ENCODE measurements at regions not wholly inside any gene's neighbourhood (a gene's known extent, or its start where the extent isn't known, plus 50 kb on each side); places are given as distances from the start of the nearest gene placed in this dataset.

DNA sequence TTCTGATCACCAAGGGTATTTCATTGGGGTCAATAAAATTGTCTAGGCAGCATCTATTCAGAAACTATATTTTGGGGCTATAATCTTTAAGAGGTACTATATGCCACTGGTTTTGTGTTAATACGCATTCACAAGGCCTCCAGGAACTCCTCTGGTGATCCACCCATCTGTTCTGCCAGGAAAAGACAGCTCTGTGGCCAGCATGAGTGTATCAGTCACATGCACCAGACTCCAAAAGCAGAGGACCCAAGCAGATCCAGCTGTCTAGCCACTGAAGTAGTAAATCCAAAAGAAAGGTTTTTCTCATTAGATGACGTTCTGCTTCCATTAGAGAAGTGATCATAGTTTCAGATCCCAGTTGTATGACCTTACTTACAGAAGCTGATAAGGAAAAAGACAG, 199.6 kb upstream of the CELF2 start:
- no peak for DNase-seq

- DNase-seq: no peak
Measured at GRCh38 chr10:10819206-10819856, 198.3 kb upstream of the CELF2 start.

GRCh38 chr10:10821926-10822325, 195.7 kb upstream of the CELF2 start:
- DNase-seq: no peak

DNA sequence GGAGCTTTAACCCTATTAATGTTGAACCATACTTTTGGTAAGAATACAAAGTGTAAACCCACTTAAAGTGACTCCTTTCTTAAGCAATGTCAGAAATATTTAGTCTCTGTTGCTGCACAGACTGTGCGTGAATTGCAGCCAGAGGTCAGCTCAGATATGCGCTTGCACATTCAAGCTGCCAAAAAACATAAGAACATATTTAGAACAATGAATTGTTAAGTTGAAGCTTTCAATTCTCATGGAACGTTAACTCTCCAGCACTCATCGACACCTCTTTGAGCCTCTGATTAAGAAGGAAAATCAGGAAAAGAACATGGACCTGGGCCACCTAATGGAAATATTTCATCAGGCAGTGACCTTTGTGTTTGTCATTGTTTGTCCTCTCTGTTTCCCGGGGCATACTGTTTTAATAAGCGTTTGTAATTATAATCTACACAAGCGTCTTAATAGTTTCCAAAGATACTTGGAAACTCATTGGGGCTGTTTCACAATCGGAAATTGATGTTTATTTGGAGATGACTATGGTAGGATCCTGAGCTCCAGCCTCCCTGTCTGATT, 193.0 kb upstream of the CELF2 start:
- DNase-seq: no peak

GRCh38 chr10:10826125-10826524, 191.5 kb upstream of the CELF2 start:
- no peak for DNase-seq

- no peak for DNase-seq
Measured at GRCh38 chr10:10828623-10829022, 189.0 kb upstream of the CELF2 start.

DNA sequence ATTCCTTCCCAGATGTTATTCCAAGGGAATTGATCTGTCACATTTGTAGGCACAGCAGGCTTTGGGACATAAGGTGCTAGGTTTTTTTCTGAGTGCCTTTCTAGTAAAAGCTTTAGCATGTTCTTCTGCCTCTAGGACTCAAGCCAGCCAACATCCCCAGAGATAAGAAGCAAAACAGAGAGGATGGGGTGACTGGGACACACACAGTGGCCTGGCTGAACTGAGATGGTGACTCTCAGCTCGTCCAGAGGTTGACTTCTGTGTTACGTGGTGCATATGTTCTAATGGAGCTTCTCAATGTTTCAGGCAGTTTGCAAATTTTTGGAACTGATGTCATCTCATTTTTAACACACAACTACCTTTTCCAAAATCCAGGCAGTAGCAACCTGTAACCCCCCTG, 188.1 kb upstream of the CELF2 start:
- DNase-seq: no peak

DNA sequence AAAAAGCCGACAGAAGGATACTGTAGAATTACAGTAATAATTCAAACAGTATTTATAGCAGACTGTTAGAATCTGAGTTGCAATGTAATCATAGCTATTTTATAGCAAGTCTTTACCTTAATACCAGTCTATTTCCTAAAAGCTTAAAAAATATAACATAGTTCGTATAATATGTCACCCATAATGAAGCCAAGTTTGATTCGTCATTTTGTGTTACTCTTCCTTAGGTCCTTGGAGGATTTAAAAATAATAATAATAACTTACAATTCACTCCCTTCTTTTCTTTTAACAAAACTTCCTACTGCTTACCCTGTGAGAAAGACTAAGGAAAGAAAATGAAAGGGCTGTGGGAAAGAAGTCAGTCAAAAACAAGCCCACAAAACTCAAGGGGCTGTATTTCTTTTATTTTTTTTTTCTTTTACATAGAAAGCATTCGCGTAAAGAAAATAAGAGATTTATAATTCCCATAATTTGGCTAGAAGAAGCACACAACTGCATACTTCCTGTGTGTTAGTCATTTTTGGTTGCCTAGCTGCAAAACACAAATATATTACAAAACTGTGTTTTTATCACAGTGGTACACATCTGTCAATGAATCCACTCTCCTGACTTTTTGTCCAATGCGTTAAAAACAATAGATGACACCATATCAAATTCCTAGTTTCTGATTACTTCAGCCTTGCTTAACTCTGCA, 187.2 kb upstream of the CELF2 start:
- no peak for DNase-seq

DNA sequence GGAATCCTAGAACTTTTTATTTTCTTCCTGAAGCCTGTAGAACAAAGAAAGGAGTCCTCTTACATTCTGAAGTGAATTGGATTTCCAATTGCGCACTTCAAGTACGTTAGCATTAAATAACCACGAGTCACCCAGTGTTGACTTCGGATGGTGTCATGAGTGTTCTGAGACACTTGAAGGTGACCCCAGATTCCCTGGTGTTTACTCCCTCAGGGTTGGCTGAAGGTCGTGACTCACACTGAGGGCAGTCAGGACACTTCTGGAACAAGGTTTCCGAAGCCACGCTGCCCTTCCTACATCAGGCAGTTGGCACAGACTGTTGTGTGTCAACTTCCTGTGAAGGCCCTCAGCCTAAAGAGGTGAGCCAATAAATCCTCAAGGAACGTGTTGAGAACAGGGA, 186.6 kb upstream of the CELF2 start:
- DNase-seq: no peak

GRCh38 chr10:10833955-10834354, 183.7 kb upstream of the CELF2 start:
- no peak for DNase-seq

GRCh38 chr10:10844251-10844650, 173.4 kb upstream of the CELF2 start:
- no peak for DNase-seq

- no peak for DNase-seq
Measured at GRCh38 chr10:10845185-10845584, 172.5 kb upstream of the CELF2 start.

DNA sequence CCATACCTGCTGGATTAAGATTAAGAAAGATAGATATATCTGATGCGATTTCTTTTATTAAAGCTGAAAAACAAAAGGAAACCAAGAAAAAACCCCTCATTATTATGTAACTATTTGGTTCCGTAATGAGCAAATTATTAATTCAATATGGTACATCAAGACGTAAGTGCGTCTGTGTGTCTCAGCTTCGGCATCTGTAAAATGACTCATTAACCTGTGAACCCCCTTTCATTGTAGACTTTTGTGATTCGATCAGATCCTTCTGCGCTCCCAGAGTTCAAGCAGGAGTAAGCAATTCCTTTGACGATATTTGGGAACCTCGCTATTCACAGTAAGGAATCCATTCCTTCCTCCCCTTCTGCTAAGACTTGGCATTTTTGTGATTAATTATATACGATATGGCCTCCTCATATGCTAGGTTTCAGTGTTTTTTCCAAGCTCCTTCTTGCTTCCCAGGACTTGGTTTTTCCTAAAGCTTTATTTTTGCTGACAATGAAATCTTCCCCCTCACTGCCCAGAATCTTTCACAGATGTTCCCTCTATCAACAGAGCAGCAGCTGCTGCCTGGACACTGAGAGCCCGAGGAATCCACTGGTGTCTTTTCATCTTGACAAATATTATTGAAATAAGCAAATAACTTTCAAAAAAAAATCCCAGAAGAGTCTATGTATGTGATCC, 171.7 kb upstream of the CELF2 start:
- no peak for DNase-seq

- DNase-seq: no peak
Measured at GRCh38 chr10:10846504-10846900, 171.2 kb upstream of the CELF2 start.

DNA sequence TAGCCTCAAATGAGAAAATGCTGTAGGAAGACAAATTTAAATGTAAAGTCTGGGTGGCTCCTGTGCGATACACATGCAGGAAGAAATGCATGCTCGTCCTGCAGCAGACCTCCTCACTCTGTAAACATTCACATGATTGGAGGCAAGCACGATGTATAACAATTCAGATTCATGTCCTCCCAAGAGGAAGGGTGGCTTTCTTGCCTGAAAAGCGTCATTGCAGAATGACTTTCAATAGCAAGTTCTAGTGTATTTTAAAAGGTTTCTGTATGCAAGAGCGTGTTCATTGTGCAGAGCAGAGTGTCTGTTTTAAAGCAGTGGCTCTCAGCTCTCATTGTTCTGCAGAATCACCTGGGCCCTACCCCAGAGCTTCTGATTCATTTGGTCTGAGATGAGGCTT, 170.3 kb upstream of the CELF2 start:
- no peak for DNase-seq

DNA sequence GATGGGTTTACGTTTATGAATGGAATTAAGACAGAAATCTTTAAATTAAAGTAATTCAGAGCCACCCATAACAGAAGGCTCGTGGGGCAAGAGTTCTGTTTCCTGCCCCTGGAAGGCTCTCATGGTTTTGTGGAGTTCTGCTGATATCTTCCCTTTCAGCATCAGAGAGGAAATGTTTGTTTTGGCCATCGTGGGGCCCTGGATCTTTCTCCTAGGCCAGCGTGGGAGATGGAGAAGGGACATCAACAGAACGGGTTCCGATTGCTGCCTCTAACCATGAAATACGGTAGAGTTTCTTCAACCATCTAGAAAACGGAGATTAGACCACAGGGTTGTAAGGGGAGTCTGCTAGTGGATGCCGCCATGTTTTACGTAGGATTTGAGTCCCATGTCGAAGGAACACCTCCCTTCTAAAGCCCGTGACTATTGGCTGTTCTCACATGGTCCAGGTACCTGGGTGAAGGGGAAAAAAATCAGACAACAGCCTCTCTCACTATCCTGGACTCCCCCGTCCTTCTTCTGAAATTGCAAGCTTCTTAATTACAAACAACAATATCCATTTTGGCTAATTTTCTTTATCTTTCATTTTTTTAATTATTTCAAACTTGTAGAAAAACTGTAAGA, 169.1 kb upstream of the CELF2 start:
- no peak for DNase-seq

- no peak for DNase-seq
Measured at GRCh38 chr10:10849306-10849705, 168.4 kb upstream of the CELF2 start.

DNA sequence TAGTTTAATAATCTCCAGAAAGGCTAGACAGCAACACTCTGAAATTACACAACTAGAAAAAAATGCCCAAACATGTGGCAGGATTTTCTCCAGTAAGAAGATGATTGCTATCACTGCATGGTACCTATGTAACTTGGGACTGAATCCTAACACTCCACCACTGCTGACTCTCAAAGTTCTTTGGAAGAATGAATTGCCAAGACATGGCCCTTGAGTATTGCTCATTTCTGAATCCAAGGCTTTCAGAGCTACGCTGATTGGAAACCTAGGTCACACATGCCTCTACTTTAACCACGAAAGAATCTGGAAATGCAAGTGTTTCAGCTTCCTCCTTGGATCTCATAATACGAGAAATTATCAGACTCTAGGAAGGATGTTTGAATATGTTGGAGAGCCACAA, 167.5 kb upstream of the CELF2 start:
- no peak for DNase-seq

GRCh38 chr10:10852464-10852863, 165.2 kb upstream of the CELF2 start:
- no peak for DNase-seq

GRCh38 chr10:10853954-10854353, 163.7 kb upstream of the CELF2 start:
- DNase-seq: no peak

DNA sequence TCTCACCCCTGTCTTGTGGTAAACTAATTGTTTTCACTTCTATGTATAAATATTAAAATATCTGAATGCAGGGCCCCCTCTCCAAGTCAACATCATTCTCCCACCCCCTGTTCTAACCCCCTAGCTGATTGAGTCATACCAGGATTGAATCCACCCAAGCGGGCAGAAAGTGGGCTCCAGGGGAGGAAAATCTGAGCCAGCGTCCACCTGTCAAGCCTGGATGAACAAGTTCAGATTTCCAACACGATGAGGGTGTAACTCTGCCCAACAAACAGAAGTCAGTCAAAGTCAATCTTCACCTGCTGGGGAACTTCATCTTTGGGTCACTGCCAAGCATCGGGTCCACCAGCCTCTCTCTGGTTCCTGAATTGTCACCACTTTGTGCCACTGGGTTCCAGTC, 162.9 kb upstream of the CELF2 start:
- no peak for DNase-seq

- no peak for DNase-seq
Measured at GRCh38 chr10:10855151-10855581, 162.5 kb upstream of the CELF2 start.

DNA sequence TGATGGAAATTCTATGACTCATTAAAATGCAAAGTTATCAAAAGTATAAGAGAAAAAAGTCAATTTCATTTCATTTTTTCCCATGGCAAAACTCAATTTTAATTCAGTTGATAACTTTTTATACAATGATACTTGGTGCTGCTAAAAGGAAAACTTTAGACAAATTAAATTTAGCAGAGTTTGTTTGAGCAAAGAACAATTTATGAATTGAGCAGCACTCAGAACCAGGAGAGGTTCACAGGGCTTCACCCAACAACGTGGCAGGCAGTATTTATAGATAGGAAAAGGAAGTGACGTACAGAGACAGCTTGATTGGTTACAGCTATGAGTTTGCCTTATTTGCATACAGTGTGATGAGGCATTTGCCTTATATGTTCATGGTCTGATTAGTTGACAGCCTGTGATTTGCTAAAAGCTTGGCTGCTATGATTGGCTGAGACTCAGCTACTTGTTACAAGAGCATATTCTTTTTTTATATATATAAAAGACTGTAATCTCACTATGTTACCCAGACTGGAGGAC, 157.2 kb upstream of the CELF2 start:
- DNase-seq: no peak

All from CD4-positive, alpha-beta T cell treated with Interferon alpha-2 for 1 hour (primary cell).